ENCODE measurements at regions not wholly inside any gene's neighbourhood (a gene's known extent, or its start where the extent isn't known, plus 50 kb on each side); places are given as distances from the start of the nearest gene placed in this dataset.

DNA sequence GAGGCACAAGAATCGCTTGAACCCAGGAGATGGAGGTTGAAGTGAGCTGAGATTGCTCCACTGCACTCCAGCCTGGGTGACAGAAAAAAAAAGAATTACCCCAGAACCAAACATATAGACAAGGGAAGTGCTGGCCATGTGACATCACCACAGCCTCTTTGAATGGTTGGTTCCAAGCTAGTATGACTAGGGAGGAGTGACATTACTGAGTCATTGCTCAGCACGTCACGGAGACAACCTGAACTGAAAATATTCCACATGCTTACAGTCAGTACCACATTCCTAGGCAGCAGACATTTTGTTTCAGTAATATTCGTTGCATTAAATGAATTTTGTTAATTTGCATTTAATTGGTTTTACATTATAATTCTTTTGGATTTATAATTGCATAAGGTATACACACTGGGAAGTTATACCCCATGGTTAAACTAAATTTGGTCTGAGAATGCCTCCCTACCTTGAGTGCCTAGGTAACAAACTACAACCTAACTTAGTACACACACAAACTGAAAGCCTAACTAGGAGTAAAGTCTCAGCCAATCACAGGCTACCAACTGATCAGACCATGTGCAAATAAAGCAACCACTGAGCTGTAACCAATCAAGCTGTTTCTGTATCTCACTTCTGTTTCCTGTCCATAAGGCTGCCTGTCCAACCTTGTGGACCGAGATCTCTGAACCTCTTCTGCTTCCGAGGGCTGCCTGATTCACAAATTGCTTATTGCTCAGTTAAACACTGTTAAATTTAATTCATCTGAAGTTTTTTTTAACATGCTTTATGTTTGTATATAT is 164.4 kb downstream of the CAND1 start:
- no peak for DNase-seq
- Histone ChIP-seq H3K36me3 (ENCODE audit: low read depth) (no peaks in the 10 kb centered on the region), H3K79me2 (ENCODE audit: low read depth) (no peaks in the 10 kb centered on the region), H3K9me3 (ENCODE audit: insufficient read depth, low read depth) (peaks cover 7% of the 10 kb centered on the region; the same call in 1 of the 2 replicates), H3K4me1 (replicated peaks; ENCODE audit: insufficient read depth) (peaks cover 27% of the 10 kb centered on the region), H3F3A (ENCODE audit: insufficient read depth, low read depth) (peaks cover 12% of the 10 kb centered on the region), H2AFZ (no peak overlapping the region), H3K9me2 (ENCODE audit: insufficient read depth) (no peaks in the 10 kb centered on the region; the same call in 1 of the 2 replicates), H3K4me2 (no peak overlapping the region), H4K20me1 (ENCODE audit: insufficient read depth) (no peaks in the 10 kb centered on the region), H3K27me3 (ENCODE audit: insufficient read depth, low read depth) (no peaks in the 10 kb centered on the region), H3K27ac (no peak overlapping the region), H3K4me3 (no peak overlapping the region)
- CTCF ChIA-PET: no interaction called here
- POLR2A ChIA-PET (ENCODE audit: unreplicated experiment): interaction anchor here (0.6 kb wide), 1 partner anchor 57 kb away, joined by 8 read pairs; no protein-coding TSS in a partner anchor
- no peak for TF ChIP-seq EZH2 (IDR thresholded peaks at IDR 0.05; ENCODE audit: low read depth)
- TF ChIP-seq, protein P1, sequence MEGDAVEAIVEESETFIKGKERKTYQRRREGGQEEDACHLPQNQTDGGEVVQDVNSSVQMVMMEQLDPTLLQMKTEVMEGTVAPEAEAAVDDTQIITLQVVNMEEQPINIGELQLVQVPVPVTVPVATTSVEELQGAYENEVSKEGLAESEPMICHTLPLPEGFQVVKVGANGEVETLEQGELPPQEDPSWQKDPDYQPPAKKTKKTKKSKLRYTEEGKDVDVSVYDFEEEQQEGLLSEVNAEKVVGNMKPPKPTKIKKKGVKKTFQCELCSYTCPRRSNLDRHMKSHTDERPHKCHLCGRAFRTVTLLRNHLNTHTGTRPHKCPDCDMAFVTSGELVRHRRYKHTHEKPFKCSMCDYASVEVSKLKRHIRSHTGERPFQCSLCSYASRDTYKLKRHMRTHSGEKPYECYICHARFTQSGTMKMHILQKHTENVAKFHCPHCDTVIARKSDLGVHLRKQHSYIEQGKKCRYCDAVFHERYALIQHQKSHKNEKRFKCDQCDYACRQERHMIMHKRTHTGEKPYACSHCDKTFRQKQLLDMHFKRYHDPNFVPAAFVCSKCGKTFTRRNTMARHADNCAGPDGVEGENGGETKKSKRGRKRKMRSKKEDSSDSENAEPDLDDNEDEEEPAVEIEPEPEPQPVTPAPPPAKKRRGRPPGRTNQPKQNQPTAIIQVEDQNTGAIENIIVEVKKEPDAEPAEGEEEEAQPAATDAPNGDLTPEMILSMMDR (conservative IDR thresholded peaks at IDR 0.05): no peak
- intact Hi-C loops (cut with micrococcal nuclease; ENCODE audit: unreplicated experiment): no loop called here
- no TSS peak for BruUV-seq (replicated peaks)

DNA sequence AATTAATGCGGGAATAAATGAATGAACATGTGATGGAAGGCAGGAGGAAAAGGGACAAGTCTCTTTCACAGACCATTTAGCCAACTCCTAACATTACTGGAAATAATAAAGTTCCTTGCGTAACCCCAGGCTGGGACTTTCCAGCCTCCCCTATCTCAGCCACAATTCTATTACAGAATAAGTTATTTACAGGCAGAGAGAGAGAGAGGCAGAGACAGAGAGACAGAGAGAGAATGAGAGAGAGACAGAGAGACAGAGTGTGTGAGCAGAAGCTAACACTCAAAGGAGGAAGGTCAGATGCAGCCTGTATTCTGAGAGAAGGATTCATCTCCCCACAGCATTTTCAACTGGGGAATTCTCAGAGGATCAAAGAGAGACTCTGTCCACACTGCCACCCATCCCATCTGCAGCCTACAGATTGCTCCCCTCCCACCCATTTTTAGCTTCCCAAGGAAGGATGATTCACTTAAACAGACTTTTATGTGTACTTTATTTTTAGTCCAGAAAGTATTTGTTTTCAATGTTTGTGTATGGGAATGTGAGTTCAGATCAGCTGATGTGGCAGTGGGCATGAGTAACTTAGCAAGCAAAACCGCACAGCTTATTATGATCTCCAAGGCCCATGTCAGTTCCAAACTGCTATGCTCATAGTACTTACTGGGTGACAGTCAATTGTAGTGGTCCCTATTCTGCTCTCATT is 165.7 kb downstream of the CAND1 start:
- no peak overlapping the region for H3K4me3 ChIP-seq
- no TSS peak for BruUV-seq (replicated peaks)
- 0 out of 2 replicates have a peak overlapping the region, but pooled peaks have one; percentile 12 for H3K27ac ChIP-seq
- no peaks in the 10 kb centered on the region for H3K79me2 ChIP-seq (ENCODE audit: low read depth)
- H3K4me1 ChIP-seq (replicated peaks; ENCODE audit: insufficient read depth): peaks cover 20% of the 10 kb centered on the region
- ChIA-PET CTCF (interaction anchor here (0.7 kb wide), 2 partner anchors 54 to 912 kb away, joined by 3 read pairs; no protein-coding TSS in a partner anchor), POLR2A (ENCODE audit: unreplicated experiment) (no interaction called here)
- H2AFZ ChIP-seq: no peak overlapping the region
- no peaks in the 10 kb centered on the region for H3K36me3 ChIP-seq (ENCODE audit: low read depth)
- no peaks in the 10 kb centered on the region for H3K27me3 ChIP-seq (ENCODE audit: insufficient read depth, low read depth)
- peak in 1 of 2 experiments; percentile 70 for DNase-seq
- H3F3A ChIP-seq (ENCODE audit: insufficient read depth, low read depth): peaks cover 12% of the 10 kb centered on the region
- TF ChIP-seq, protein P1 (conservative IDR thresholded peaks at IDR 0.05): no peak
- TF ChIP-seq EZH2 (IDR thresholded peaks at IDR 0.05; ENCODE audit: low read depth): no peak
- no peaks in the 10 kb centered on the region for H4K20me1 ChIP-seq (ENCODE audit: insufficient read depth)
- intact Hi-C loops (cut with micrococcal nuclease; ENCODE audit: unreplicated experiment): no loop called here
- H3K9me2 ChIP-seq (ENCODE audit: insufficient read depth): no peaks in the 10 kb centered on the region; the same call in 1 of the 2 replicates
- H3K9me3 ChIP-seq (ENCODE audit: insufficient read depth, low read depth): no peaks in the 10 kb centered on the region
- H3K4me2 ChIP-seq: peak overlapping the region; percentile 30; the same call in 1 of the 2 replicates

DNA sequence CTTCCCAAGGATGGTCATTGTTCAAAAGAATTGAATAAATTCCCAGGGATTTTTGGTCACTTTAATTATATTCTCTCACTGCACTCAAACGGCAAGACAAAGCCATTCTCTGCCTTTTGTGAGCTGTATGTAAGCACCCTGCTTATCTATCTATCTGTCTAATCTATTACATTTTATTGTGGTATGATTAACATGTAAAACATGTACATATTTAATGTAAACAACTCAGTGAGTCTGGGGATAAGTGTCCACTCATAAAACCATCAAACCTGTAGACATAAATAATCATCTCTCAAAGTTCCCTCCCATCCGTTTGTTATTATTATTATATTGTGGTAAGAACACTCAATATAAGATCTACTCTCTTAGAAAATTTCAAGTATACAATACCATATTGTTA is 167.1 kb downstream of the CAND1 start:
- H3K27me3 ChIP-seq (ENCODE audit: insufficient read depth, low read depth): no peaks in the 10 kb centered on the region
- ChIA-PET CTCF (no interaction called here), POLR2A (ENCODE audit: unreplicated experiment) (no interaction called here)
- no peak overlapping the region for H3K4me2 ChIP-seq
- no peaks in the 10 kb centered on the region for H3K79me2 ChIP-seq (ENCODE audit: low read depth)
- no peak for TF ChIP-seq EZH2 (IDR thresholded peaks at IDR 0.05; ENCODE audit: low read depth)
- TF ChIP-seq, protein P1 (conservative IDR thresholded peaks at IDR 0.05): no peak
- DNase-seq: no peak
- H3K9me3 ChIP-seq (ENCODE audit: insufficient read depth, low read depth): no peaks in the 10 kb centered on the region
- no peak overlapping the region for H3K27ac ChIP-seq
- no peaks in the 10 kb centered on the region for H3K36me3 ChIP-seq (ENCODE audit: low read depth)
- H2AFZ ChIP-seq: no peak overlapping the region
- H4K20me1 ChIP-seq (ENCODE audit: insufficient read depth): no peaks in the 10 kb centered on the region
- no peaks in the 10 kb centered on the region; the same call in 1 of the 2 replicates for H3K9me2 ChIP-seq (ENCODE audit: insufficient read depth)
- no TSS peak for BruUV-seq (replicated peaks)
- peaks cover 20% of the 10 kb centered on the region for H3K4me1 ChIP-seq (replicated peaks; ENCODE audit: insufficient read depth)
- H3K4me3 ChIP-seq: no peak overlapping the region
- intact Hi-C loops (cut with micrococcal nuclease; ENCODE audit: unreplicated experiment): no loop called here
- peaks cover 12% of the 10 kb centered on the region for H3F3A ChIP-seq (ENCODE audit: insufficient read depth, low read depth)
